B cell (primary cell): ENCODE measurements at regions not wholly inside any gene's neighbourhood (a gene's known extent, or its start where the extent isn't known, plus 50 kb on each side); places are given as distances from the start of the nearest gene placed in this dataset.

ENCODE experiments used
- ATAC-seq: fragments of 200-7000 bp; cut with Tn5 transposase; one replicate; pipeline ENCODE4 v1.10.0; 2021; ENCODE audit warnings: low read depth, mild to moderate bottlenecking, moderate number of reproducible peaks, moderate library complexity
- CTCF ChIA-PET: fragments of 350-600 bp; sonication (Branson Sonifier 250); formaldehyde crosslinking; loops from one replicate; lab custom pipeline; 2021; ENCODE audit warnings: antibody characterized with exemption, inconsistent platforms; lab: Charles Lee
- POLR2A ChIA-PET: fragments of 350-600 bp; sonication (Branson Sonifier 250); formaldehyde crosslinking; loops from one replicate; lab custom pipeline; 2021; ENCODE audit warnings: antibody characterized with exemption; lab: Charles Lee
- DNase-seq: peaks from one replicate; pipeline ENCODE4 v3.0.0; 2013
- H2AFZ ChIP-seq: 2 replicates; pipeline ENCODE4 v1.6.1; 2012; ENCODE audit warnings: mild to moderate bottlenecking, low read depth, low read length; ENCODE audit not compliant: insufficient read depth, poor library complexity, severe bottlenecking
- H3K27ac ChIP-seq, 2 donors: 1 replicate in 1 of 2; 2 replicates in 1 of 2; pipeline ENCODE4 v1.5.1; 2012 to 2013; ENCODE audit warnings: low read length in 2 of 2, mild to moderate bottlenecking in 2 of 2, moderate library complexity in 1 of 2
- H3K27me3 ChIP-seq, 4 experiments: fragments of 200-600 bp in 1 of 4; sonication (generic) in 1 of 4; replicated peaks in 1 of 4; 1 replicate in 2 of 4; 2 replicates in 2 of 4; pipeline versions ENCODE4 v1.6.1 to v1.7.0; 2013 to 2016; ENCODE audit warnings: low read length in 3 of 4, mild to moderate bottlenecking in 2 of 4, mixed read lengths in 1 of 4, moderate library complexity in 1 of 4; ENCODE audit not compliant: insufficient read depth in 4 of 4, control insufficient read depth in 3 of 4; ENCODE audit errors: control extremely low read depth in 1 of 4
- H3K36me3 ChIP-seq, 2 experiments: replicated peaks in 1 of 2; 1 replicate in 1 of 2; 2 replicates in 1 of 2; pipeline versions ENCODE4 v1.6.1 to v1.7.1; 2013; ENCODE audit warnings: low read length in 1 of 2; ENCODE audit not compliant: insufficient read depth in 2 of 2, control insufficient read depth in 1 of 2; ENCODE audit errors: control extremely low read depth in 1 of 2, extremely low read depth in 1 of 2
- H3K4me1 ChIP-seq, 2 donors: fragments of 200-600 bp in 1 of 2; sonication (generic) in 1 of 2; 1 replicate in 1 of 2; 2 replicates in 1 of 2; pipeline versions ENCODE4 v1.5.1 to v1.6.1; 2013 to 2017; ENCODE audit warnings: low read length in 2 of 2; ENCODE audit not compliant: control insufficient read depth in 2 of 2, insufficient read depth in 2 of 2
- H3K4me2 ChIP-seq: replicated peaks from 2 replicates; pipeline ENCODE3; 2012; ENCODE audit warnings: mild to moderate bottlenecking, low read depth, low read length; ENCODE audit not compliant: poor library complexity, severe bottlenecking
- H3K4me3 ChIP-seq, 5 experiments: fragments of 200-600 bp in 1 of 5; sonication (generic) in 1 of 5; 1 replicate in 3 of 5; 2 replicates in 2 of 5; pipeline versions ENCODE4 v1.5.1 to v1.7.0; 2011 to 2016; ENCODE audit warnings: low read length in 4 of 5, mild to moderate bottlenecking in 4 of 5, low read depth in 2 of 5, control low read depth in 1 of 5, moderate library complexity in 1 of 5; ENCODE audit not compliant: insufficient read depth in 1 of 5; ENCODE audit errors: control extremely low read depth in 1 of 5, extremely low read depth in 1 of 5
- H3K79me2 ChIP-seq: fragments of 200-600 bp; sonication (generic); one replicate; pipeline ENCODE4 v1.6.0; 2016; ENCODE audit warnings: low read length; ENCODE audit not compliant: control insufficient read depth, insufficient read depth
- H3K9ac ChIP-seq: fragments of 200-600 bp; sonication (generic); 2 replicates; pipeline ENCODE4 v1.6.1; 2017; ENCODE audit warnings: mild to moderate bottlenecking, low read length, moderate library complexity
- H3K9me3 ChIP-seq, 3 donors: one replicate each; pipeline versions ENCODE4 v1.6.1 to v1.7.1; 2013; ENCODE audit warnings: low read length in 2 of 3; ENCODE audit not compliant: control insufficient read depth in 2 of 3, insufficient read depth in 1 of 3; ENCODE audit errors: control extremely low read depth in 1 of 3
- H4K20me1 ChIP-seq: 2 replicates; pipeline ENCODE4 v1.6.0; 2012; ENCODE audit warnings: mild to moderate bottlenecking, low read length; ENCODE audit not compliant: insufficient read depth, control insufficient read depth, poor library complexity, severe bottlenecking
- H3K27ac Mint-ChIP-seq: one replicate; pipeline ENCODE4 v1.8.0; 2021; ENCODE audit warnings: mixed read lengths
- H3K27me3 Mint-ChIP-seq: one replicate; pipeline ENCODE4 v1.8.0; 2021; ENCODE audit warnings: mixed read lengths
- H3K4me1 Mint-ChIP-seq: one replicate; pipeline ENCODE4 v1.8.0; 2021; ENCODE audit warnings: mixed read lengths
- H3K4me3 Mint-ChIP-seq: one replicate; pipeline ENCODE4 v1.8.0; 2021; ENCODE audit warnings: mixed read lengths
- H3K9me3 Mint-ChIP-seq: one replicate; pipeline ENCODE4 v1.8.0; 2022; ENCODE audit warnings: mixed read lengths; ENCODE audit not compliant: insufficient read depth
- CTCF ChIP-seq: fragments of 200-600 bp; IDR thresholded peaks from one replicate; pipeline ENCODE4 v1.8.0; 2022; ENCODE audit warnings: antibody characterized with exemption, mild to moderate bottlenecking
- EZH2 ChIP-seq: IDR thresholded peaks from 2 replicates; pipeline ENCODE4 v1.6.1; 2012; ENCODE audit warnings: borderline replicate concordance, low read depth, mild to moderate bottlenecking, moderate library complexity, low read length; ENCODE audit not compliant: insufficient read depth, poor library complexity, severe bottlenecking
- WGBS: methylation state at CpG from one replicate; pipeline ENCODE4 v1.1.5; 2013; ENCODE audit warnings: missing lambda C conversion rate; ENCODE audit not compliant: insufficient coverage; 5-methylcytosine and 5-hydroxymethylcytosine counted together
- intact Hi-C: fragments of 100-400 bp; cut with micrococcal nuclease; formaldehyde crosslinking; loops from one replicate; pipeline ENCODE4 v1.10.0; 2022

GRCh38 chr15:39075311-39075710 is 505.6 kb upstream of the THBS1 start:
- ATAC-seq, result no peak
- WGBS, result 100% methylated on average over 1 of the region's 3 CpGs
- Mint-ChIP-seq H3K4me1 (no peaks in the 10 kb centered on the region), H3K27ac (no peak overlapping the region), H3K27me3 (no peaks in the 10 kb centered on the region), H3K9me3 (no peaks in the 10 kb centered on the region), H3K4me3 (no peak overlapping the region)
- Histone ChIP-seq H4K20me1 (no peaks in the 10 kb centered on the region), H3K4me3 (no peak overlapping the region), H3K27ac (no peak overlapping the region), H3K9ac (no peak overlapping the region), H3K79me2 (no peaks in the 10 kb centered on the region), H3K36me3 (no peaks in the 10 kb centered on the region), H2AFZ (no peak overlapping the region), H3K4me1 (no peaks in the 10 kb centered on the region), H3K27me3 (no peaks in the 10 kb centered on the region), H3K4me2 (no peak overlapping the region), H3K9me3 (no peaks in the 10 kb centered on the region)
- POLR2A ChIA-PET, result no interaction called here
- intact Hi-C loops, result no loop called here
- TF ChIP-seq CTCF (no peak), EZH2 (no peak)
- CTCF ChIA-PET, result no interaction called here
- no peak for DNase-seq

GRCh38 chr15:39075756-39076341 is 505.0 kb upstream of the THBS1 start:
- Histone ChIP-seq H3K4me3 (no peak overlapping the region), H3K27ac (no peak overlapping the region), H3K27me3 (no peaks in the 10 kb centered on the region), H3K79me2 (no peaks in the 10 kb centered on the region), H3K4me2 (no peak overlapping the region), H2AFZ (no peak overlapping the region), H3K36me3 (no peaks in the 10 kb centered on the region), H3K9me3 (no peaks in the 10 kb centered on the region), H4K20me1 (no peaks in the 10 kb centered on the region), H3K4me1 (no peaks in the 10 kb centered on the region), H3K9ac (no peak overlapping the region)
- Mint-ChIP-seq H3K27ac (no peak overlapping the region), H3K4me3 (no peak overlapping the region), H3K9me3 (no peaks in the 10 kb centered on the region), H3K27me3 (peaks cover 2% of the 10 kb centered on the region), H3K4me1 (no peaks in the 10 kb centered on the region)
- ChIA-PET CTCF (no interaction called here), POLR2A (no interaction called here)
- TF ChIP-seq EZH2 (no peak), CTCF (no peak)
- intact Hi-C loops, result no loop called here
- DNase-seq, result no peak
- WGBS, result no CpG with 5 or more reads among the region's 7 CpGs
- ATAC-seq, result no peak
